GM21447 (cell line): ENCODE measurements at regions not wholly inside any gene's neighbourhood (a gene's known extent, or its start where the extent isn't known, plus 50 kb on each side); places are given as distances from the start of the nearest gene placed in this dataset.
"Not testable (repeated sequence)": the region's sequence is repeated elsewhere in the genome, so short reads cannot be mapped to it uniquely, and the experiment has no call there.

Experiments used
- ATAC-seq: cut with Tn5 transposase; IDR thresholded peaks from one replicate; pipeline ENCODE4 v1.9.1; 2021; ENCODE audit not compliant: unreplicated experiment

- ATAC-seq = no peak
Observed at GRCh38 chr5:110917161-110917875, 154.2 kb upstream of the TSLP start.

- no peak for ATAC-seq
Observed at GRCh38 chr5:110918683-110919082, 152.8 kb upstream of the TSLP start.

DNA sequence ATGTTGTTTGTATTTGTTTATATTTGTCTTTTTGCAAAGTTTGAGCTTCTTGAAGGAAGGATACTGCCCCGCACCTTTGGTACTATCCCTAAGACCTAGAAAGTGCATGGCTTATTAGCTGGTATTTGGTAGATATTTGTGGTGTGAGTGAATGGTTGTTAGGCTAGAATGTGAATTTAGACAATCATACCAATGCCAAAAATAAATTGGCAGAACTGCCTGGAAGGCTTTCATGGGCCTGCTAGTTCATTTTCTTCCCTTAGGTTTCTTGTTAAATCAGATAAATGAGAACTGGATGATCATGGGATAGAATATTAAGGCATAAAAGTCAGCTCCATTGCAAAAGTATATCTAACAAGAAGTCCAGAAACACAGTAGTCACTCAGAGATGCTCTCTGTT lies 147.5 kb upstream of the TSLP start:
- ATAC-seq = no peak

DNA sequence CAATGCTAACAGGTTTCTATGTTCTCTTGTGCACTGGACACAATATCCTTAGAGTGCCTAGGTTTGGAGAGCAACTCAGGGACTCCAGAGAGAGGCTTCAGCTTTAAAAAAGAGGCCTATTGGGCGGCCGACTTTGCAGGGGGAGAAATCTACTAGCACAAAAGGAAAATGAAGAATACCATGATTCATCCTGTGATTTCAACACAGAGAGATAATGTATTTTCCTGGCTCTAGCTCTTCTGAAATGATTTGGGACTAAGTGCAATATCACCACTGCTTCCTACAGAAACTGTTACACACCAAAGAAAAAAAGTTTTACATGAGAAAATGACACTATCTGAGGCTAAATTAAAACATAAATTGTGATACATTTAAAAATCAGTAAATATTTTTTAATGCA lies 146.1 kb upstream of the TSLP start:
- no peak for ATAC-seq

DNA sequence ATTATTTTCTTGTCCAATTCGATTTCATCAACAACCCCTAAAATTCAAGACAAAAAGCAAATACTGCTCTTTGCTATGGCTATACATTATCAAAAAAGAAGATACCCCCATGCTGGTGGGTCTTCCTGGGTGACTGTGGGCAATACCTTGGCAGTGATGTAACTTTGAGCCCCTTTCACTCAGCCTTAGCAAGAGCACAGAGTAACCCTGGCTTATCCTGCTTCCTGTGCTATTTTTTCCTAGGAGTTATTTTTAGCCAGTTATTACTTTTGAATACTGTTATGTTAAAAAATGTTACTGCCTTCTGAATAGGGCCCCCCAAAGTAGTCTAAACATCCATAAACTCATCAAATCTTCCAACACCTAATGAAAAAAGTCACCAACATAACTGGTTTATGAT lies 145.6 kb upstream of the TSLP start:
- no peak for ATAC-seq

DNA sequence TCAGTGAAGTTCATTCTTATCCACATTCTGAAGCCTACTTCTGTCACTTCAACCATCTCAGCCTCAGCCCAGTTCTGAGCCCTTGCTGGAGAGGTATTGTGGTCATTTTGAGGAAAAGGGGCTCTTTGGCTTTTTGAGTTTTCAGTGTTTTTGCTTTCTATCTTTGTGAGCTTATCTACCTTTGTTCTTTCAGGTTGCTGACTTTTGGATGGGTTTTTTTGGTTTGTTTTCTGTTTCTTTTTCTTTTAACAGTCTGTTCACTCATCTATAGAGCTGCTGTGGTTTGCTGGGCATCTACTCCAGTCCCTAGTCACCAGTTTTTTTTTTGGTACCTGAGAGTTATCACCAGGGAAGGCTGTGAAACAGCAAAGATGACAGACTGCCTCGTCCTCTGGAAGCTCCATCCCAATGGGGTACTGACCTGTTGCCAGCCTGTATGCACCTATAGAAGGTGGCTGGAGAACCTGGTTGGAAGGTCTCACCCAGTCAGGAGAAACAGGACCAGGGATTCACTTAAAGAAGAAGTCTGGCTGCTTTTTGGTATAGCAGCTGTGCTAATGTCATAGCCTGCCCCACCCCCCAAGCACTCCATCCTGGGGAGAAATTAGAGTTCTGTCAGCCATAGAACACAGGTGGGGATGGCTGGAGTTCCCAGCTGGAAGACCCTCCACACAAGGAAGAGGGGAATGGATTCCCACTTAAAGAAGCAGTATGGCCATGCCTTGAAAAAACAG lies 138.6 kb upstream of the TSLP start:
- ATAC-seq = peak; percentile 93

DNA sequence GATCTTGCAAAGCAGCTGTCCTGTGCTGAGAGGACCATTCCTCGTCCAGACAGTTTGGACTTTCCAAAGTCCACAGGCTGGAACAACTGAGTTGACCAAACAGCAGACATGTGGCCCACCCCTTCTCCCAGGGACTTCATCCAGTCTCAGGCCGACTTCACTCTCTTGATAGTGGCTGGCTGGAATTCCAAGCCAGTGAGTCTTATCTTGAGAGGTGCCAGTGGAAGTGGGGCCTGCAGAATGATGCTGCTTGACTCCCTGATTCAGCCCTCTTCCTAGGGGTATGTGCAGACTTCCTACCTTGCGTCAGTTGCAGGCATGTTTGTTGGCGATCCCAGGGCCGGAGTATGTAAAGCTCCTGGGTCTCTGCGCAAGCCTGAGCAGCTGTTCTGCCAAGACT lies 131.4 kb upstream of the TSLP start:
- no peak for ATAC-seq

DNA sequence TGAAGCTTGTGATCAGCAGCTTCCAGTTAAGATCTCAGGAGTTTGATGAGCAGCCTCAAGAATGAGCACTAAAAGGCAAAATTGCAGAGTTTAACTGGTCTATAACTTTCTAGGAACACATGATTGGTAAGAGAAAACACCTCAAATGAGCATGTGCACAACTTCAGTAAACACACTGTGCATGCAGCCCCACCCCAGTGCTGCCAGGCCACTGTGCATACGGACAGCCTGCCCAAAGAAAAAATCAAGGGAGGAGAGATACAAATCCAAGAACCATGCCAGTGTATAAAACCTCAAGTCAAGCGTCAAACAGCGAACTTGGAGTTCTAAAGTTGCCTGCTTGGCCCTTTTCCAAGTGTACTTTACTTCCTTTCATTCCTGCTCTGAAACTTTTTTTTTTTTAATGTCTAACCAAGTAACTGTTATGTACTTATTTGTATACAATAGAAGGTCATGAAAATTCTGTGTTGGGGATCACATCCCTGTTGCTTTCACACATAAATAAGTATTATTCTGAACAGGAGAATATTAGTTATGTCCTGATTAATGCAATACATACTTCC lies 125.6 kb upstream of the TSLP start:
- no peak for ATAC-seq

DNA sequence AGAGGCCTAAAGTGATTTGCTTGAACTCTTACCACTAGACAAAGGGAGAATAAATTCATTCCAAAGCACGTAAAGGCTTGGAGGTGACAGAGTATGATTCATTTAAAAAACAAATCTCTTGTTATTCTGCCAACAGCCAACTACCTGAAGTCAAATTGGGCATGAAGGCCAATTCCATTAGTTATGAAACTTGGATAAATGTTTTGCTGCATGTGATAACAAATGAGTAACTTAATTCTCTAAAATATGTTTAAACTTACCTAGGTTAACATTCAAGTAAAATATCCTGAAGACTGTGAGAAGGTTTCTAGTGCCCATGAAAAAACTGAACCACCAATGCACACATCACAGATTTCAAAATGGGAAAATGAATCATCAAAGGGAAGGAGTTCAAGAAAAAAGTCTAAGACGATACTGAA lies 120.1 kb upstream of the TSLP start:
- no peak for ATAC-seq

DNA sequence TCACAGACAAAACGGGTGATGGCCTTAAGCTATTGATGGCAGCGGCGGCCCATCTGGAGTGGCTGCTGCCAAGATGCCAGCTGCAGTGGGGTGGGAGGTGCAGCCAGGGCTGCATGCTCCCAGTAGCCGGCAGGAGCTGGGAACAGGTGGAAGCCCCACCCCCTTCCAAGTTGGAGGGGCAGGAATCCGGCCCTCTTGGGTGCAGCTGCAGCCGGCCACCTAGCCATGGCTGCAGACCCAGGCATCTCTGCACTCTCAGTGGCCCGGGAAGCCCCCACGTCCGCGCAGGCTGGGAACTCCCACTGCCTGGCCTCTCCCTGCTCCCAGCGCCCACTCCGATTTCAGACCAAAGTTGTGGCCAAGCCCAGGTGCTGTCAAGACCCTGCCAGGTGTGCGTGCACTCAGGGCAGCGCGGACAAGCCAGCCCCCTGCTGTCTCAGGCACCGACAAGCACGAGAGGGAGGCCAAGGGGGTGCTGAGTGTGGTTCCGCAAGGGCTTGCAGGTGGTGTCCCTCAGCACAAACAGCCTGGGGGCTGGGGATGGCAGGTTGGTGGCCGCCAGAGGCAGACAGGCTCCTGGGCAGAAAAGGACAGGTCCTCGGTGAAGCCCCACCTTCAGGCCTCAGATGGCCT lies 115.1 kb upstream of the TSLP start:
- ATAC-seq = no peak

DNA sequence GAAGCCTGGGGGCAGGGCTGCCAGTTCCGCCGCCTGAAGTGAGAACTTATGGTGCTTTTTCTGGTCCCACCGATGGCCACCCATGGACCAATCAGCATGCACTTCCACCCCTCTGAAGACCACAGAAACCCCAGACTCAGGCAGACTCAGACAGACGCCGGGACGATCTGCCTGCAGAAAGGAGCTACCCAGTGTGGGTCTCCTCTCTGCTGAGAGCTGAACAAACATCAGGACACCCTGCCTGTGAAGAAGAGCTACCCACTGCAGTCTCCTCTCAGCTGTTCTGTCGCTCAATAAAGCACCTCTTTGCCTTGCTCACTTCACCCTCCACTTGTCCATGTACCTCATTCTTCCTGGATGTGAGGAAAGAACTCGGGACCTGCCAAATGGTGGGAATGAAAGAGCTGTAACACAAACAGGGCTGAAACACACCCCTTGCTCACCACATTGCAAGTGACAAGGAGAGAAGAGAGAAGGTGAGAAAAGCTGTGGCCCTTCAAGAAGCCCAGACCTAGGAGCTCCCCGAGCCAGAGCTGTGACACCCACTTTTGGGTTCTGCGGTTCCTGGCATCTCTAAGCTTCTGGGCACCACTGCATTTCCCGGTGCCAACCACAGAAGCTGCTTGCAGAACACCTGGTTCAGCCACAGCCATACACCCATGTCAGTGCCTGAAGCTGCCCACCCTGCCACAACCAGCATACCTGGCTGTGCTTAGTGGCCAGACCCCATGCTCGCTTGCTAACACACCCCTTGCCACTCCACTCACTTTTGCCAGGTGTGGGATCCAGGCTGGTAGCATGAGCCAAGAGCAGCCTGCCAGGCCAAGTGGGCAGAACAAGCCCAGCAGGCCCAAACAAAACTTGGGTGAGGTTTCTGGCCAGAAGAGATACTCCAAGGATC lies 114.3 kb upstream of the TSLP start:
- no peak for ATAC-seq

DNA sequence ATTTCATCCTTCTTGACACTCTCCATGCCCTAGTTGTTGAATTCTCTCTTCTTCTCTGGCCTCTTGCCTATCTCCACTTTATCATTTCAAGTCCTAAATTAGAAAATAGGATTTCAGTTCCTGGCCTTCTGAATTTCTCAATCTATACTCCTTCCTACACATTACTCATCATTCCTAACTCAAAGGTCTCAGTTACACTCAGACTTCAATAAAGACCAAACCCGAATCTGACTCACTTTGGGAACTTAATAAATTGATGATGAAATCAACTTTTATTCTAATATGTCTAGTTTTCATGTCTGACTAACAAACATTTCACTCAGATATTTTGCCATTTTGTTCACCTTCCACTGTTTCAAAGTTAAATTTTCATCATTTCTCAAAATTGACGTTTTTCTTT lies 113.6 kb upstream of the TSLP start:
- ATAC-seq = no peak

DNA sequence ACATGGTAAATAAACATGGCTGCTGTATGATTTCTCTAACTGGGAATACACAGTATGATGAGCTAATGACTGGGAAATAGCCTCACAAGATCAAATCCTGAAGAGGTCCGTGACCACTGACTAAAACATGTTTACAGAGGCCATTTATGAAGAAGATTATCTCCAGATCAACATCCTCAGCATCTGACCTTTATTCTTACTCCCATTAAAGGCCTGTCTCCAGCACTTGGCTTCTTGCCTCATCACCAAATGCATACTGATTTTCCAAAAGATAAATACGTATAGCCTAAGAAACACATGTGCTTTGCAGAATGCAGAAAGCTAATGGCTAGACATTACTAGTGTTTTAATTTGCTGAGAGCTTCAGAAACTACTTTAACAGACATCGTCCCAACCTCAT lies 108.0 kb upstream of the TSLP start:
- no peak for ATAC-seq

DNA sequence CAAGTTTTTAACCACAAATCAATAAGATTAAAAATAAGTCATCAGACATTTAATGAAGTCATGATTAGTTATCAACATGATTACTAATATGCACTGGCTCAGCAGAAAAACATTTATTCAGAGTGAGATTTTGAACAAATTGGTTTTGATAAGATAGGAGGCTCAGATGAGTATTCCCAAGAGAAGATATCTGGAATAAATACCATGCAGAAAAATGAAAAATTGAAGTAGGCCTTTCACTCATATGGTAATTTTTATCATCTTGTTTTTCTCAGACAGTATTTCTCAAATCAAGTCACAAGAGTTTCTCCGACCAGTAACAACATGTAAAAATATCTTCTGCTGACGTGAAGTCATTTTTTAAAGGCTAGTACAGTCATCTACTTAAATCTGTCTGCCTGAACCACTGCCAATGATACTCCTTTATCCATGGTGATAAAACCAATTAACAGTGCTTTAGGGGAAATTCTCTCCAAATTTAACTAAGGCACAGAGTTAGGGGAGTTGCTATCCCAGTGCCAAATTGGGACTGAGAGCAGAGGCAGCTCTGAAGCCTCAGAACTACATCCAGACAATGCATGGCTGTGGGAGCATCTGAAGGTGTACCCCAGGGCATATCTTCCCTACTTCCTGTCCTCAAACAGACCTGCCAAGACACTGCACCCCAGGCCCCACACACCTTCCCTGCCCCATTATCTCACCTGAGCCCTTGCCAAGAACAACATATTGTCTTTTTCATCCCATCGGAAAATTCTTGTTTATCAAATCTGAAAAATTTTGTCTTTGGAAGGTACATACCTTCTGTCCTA lies 105.5 kb upstream of the TSLP start:
- no peak for ATAC-seq

GRCh38 chr5:110968246-110969005 lies 103.1 kb upstream of the TSLP start:
- no peak for ATAC-seq

DNA sequence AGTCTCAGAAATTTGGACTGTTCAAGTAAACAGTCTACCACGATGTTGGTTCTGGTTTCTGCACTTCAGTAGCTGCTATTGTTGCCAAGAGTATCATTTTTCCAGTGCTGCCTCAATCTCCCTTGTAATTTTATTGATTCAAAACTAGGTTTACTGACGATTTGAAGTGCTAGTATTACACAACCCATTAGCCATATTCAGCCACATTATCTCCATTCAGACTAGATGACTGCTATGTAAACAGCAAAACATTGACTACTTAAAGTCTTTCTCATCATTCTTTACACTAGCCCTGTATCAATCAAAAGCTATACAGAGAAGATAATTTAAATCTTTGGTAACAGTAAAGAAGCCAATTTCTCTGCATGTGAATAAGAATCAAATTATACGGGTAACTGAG lies 102.0 kb upstream of the TSLP start:
- no peak for ATAC-seq

DNA sequence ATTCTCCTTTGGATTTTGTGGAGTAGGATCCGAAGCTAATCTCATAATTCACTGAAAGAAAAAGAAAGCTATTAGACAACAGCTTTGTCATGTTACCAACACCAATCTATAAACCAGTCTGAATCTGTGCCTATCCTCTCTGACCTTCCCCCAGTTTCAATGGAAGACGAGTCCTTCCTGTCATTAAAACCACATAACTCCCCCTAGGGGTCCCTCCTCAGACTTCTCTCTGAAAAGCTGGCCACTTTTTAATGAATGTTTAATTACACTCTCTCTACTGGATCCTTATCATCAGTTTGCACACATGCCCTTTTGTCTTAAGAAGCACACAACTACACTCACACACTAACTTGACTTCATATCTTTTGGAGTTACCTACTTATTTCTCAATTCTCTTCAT lies 98.0 kb upstream of the TSLP start:
- ATAC-seq = no peak

DNA sequence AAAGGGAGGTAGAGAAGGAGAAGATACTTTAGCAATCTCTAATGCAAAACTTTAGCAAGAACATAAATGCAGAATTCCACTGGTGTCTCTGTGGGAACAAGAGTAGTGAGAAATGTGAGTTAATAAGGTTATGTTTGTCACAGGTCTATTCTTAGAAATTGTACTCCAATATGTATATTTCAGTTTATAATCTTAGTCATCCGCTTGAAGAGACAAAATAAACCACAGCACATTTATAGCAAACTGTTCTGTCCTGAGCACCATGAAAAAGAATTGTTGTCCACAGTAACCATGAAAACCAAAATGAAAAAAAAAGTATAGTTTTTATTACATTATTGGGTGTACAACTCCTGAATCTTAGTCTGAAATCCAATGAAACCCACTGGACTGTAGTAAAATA lies 93.6 kb upstream of the TSLP start:
- no peak for ATAC-seq

DNA sequence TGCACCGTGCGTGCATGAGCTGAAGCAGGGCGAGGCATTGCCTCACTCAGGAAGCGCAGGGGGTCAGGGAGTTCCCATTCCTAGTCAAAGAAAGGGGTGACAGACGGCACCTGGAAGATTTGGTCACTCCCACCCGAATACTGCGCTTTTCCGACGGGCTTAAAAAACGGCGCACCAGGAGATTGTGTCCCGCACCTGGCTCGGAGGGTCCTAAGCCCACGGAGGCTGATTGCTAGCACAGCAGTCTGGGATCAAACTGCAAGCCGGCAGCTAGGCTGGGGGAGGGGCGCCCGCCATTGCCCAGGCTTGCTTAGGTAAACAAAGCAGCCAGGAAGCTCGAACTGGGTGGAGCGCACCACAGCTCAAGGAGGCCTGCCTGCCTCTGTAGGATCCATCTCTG lies 85.6 kb upstream of the TSLP start:
- not testable (repeated sequence) for ATAC-seq
